GM18951 (cell line): ENCODE measurements at regions not wholly inside any gene's neighbourhood (a gene's known extent, or its start where the extent isn't known, plus 50 kb on each side); places are given as distances from the start of the nearest gene placed in this dataset.

ENCODE experiments used
- POLR2A ChIP-seq: IDR thresholded peaks from 4 replicates; pipeline ENCODE4 v1.6.1; 2011; ENCODE audit warnings: mild to moderate bottlenecking; ENCODE audit not compliant: insufficient read length, insufficient read depth; ENCODE audit errors: extremely low read depth
- in situ Hi-C: fragments of 300-500 bp; cut with MboI; formaldehyde crosslinking; loops from one replicate; pipeline ENCODE4 v1.12.0; 2022; ENCODE audit warnings: low sequenced_read_pairs, mixed read lengths, inconsistent platforms; ENCODE audit not compliant: unreplicated experiment

DNA sequence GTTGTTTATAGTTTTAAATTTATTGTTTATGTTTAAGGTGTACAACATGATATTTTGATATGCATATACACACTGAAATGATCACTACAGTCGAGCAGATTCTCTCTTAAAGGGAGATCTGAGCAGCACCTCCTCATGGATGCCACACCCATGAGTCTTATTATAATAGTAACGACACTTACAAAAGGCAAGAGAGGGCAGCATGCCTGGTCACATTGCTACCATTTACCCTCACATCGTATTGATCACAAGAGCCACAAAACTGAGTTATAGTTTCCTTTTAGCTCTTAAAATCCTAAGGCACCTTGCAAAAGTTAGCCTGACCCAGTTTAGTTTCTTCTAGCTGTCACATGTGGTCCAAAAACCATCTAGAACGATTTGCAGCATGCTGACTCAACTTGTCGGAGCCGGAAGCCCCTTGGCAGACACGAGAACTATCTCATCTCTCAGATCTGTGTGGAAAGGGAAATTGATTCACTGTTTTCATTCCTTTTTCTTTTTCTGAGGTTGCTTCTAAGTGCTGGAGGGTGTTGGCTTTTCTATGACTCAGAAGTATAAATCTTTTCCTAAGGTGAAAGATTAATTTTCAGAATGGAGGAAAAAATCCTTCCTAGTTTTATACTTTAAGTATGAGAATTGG is 85.3 kb downstream of the CDC42EP3 start:
- TF ChIP-seq POLR2A = no peak
- in situ Hi-C loops = no loop called here

DNA sequence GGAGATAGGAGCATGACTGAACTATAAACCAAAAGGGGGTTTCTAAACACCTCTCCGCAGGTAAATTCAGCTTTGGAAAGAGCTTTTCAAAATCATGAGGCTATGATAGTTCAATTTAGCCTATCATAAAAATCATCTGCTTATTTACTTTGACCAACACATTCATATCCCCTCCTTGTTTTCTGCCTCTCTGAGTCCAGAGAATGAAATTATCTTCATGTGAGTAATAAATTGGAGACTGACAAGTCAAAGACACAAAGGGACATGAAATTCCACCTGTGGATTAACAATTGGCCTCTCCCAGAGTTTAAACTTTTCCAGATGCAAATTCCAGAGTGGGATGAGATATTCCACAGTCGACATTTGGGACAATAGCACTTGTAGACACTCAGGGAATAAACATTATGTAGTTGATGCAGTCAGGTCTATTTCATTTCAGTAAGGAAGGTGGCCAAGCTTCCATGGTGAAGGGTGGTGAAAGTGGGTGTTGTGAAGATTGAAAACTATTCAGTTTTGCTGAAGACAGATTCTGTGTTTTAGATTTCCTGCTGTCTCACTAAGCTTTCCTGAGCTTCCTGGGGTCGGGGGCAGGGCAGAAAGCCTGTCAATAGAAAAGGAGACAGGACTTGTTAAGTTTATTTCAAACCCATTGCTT is 84.7 kb downstream of the CDC42EP3 start:
- in situ Hi-C loops = no loop called here
- TF ChIP-seq POLR2A = no peak

DNA sequence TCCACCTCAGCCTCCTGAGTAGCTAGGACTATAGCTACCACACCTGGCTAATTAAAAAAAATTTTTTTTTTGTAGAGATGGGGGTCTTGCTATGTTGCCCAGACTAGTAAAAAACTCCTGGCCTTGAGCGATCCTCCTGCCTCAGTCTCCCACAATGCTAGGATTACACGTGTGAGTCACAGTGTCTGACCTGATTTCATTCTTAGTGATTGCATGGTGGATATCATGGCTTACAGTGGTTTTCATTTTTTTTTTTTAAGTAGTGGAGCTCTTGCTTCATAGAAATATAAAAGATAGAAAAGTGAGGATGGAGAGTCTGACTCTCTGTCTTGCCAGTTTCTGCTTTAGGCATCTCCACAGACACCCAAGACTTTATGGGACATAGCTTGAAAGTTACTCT is 83.6 kb downstream of the CDC42EP3 start:
- in situ Hi-C loops = no loop called here
- no peak for TF ChIP-seq POLR2A

DNA sequence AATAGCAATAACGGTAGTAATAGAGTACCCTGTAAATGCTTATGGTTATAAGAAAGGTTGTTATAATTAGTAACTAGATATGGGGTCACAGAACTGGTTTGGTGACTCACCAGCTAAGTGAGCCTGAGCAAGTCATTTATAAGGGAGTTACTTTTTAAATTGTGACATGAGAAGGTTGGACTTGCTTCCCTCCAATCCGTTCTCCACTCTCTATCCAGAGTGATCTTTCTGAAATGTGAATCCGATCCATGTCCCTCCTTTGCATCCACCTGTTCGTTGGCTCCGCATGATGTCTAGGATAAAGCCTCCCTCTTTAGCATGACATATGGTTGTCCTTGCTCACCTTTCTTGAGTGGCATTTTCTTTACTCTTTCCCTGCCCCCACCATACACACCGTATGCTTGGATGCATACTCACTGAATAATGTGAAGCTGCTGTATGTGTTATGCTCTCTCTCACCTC is 83.1 kb downstream of the CDC42EP3 start:
- TF ChIP-seq POLR2A = no peak
- in situ Hi-C loops = no loop called here

GRCh38 chr2:37589298-37589697 is 82.1 kb downstream of the CDC42EP3 start:
- TF ChIP-seq POLR2A = no peak
- in situ Hi-C loops = no loop called here

DNA sequence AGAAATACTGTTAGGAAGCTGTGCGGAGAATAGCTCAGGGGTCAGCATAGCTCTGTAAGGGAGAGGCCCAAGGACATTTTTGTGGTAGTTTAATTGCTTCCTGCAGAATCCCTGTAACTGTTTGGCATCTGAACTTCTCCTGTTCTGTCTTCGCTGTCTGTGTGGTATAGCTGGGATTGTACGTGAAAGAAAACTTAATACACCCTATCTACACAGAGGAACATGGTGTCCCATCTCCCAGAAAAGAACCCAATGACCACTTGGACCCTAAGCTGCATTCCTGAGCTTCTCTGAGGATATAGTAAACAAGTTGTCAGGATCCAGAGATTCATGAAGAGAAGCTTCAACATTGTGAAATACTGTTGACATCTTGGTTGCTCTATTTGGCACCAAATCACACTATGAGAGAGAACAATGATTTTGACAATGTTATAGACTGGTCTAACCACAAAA is 81.3 kb downstream of the CDC42EP3 start:
- in situ Hi-C loops = no loop called here
- TF ChIP-seq POLR2A = no peak
